SU-DHL-6 (cell line): ENCODE measurements at regions not wholly inside any gene's neighbourhood (a gene's known extent, or its start where the extent isn't known, plus 50 kb on each side); places are given as distances from the start of the nearest gene placed in this dataset.

ENCODE experiments used
- EZH2phosphoT487 ChIP-seq: fragments of 200-600 bp; sonication (generic), shearing (Covaris generic); conservative IDR thresholded peaks from 2 replicates; pipeline ENCODE4 v1.6.1; 2018; ENCODE audit warnings: mild to moderate bottlenecking, antibody characterized with exemption, low read length, moderate library complexity, mixed read lengths
- TF ChIP-seq, protein P1 (sequence below): fragments of 200-600 bp; sonication (generic); IDR thresholded peaks from one replicate; pipeline ENCODE4 v1.5.1; 2017; ENCODE audit warnings: antibody characterized with exemption, mild to moderate bottlenecking, low read length, moderate library complexity; ENCODE audit not compliant: insufficient read depth, poor library complexity, severe bottlenecking

DNA sequence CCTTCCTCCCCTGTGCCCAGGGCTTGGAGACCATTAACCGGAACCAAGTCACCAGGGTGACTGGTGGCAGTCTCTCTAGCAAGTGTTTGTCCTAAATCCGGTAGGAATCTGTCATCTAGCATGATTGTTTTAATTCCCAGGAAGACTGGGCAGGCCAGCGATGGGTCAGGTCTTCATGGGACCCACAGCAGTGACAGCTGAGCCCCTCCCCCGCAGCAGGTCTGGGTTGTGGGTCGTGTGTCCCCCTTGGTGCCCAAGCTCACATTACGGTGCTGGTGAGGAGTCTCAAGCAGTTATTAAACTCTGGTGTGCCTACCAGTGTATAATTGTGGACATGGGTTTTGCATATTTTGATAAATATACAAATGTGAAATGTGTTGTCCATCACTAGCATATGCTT lies 466.5 kb downstream of the MATN1 start:
- TF ChIP-seq, protein P1, sequence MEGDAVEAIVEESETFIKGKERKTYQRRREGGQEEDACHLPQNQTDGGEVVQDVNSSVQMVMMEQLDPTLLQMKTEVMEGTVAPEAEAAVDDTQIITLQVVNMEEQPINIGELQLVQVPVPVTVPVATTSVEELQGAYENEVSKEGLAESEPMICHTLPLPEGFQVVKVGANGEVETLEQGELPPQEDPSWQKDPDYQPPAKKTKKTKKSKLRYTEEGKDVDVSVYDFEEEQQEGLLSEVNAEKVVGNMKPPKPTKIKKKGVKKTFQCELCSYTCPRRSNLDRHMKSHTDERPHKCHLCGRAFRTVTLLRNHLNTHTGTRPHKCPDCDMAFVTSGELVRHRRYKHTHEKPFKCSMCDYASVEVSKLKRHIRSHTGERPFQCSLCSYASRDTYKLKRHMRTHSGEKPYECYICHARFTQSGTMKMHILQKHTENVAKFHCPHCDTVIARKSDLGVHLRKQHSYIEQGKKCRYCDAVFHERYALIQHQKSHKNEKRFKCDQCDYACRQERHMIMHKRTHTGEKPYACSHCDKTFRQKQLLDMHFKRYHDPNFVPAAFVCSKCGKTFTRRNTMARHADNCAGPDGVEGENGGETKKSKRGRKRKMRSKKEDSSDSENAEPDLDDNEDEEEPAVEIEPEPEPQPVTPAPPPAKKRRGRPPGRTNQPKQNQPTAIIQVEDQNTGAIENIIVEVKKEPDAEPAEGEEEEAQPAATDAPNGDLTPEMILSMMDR: no peak
- TF ChIP-seq EZH2phosphoT487: no peak
